Suprapubic skin (tissue), 4 donors: ENCODE measurements at regions not wholly inside any gene's neighbourhood (a gene's known extent, or its start where the extent isn't known, plus 50 kb on each side); places are given as distances from the start of the nearest gene placed in this dataset.
"Not testable (repeated sequence)": the region's sequence is repeated elsewhere in the genome, so short reads cannot be mapped to it uniquely, and the experiment has no call there.

Experiments
- DNase-seq, 2 donors: peaks; one replicate each; pipeline ENCODE4 v3.0.0-alpha.2; 2019; ENCODE audit warnings: low spot score in 2 of 2
- H3K27ac ChIP-seq: fragments of 200-600 bp; sonication (generic); one replicate; pipeline ENCODE4 v1.5.1; 2019
- H3K27me3 ChIP-seq: fragments of 200-600 bp; sonication (generic); one replicate; pipeline ENCODE4 v1.5.1; 2019
- H3K36me3 ChIP-seq: fragments of 200-600 bp; sonication (generic); one replicate; pipeline ENCODE4 v1.5.1; 2019
- H3K4me1 ChIP-seq: fragments of 200-600 bp; sonication (generic); one replicate; pipeline ENCODE4 v1.5.1; 2019
- H3K4me3 ChIP-seq: fragments of 200-600 bp; sonication (generic); one replicate; pipeline ENCODE4 v1.5.1; 2019; ENCODE audit warnings: mild to moderate bottlenecking
- H3K9me3 ChIP-seq: fragments of 200-600 bp; sonication (generic); one replicate; pipeline ENCODE4 v1.5.1; 2019
- WGBS: methylation state at CpG from one replicate; pipeline ENCODE4 v1.1.5; 2018; 5-methylcytosine and 5-hydroxymethylcytosine counted together

DNA sequence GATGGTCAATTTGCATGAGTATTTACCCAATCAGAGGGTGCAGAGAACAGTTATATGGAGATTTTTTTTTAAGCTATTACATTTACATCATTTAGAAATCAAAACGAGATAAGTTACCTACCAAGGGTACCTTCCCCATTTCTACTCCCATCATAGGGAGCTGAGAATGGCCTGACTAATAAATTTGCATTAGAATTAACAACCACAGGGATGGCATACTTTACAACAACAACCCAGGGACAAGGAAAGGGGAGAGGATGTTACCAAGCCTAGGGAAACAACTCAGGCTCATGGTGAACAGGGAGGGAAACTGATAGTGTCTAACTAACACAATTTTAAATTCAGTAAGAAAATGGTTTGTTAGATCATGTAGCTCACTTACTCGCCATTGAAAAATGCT, 105.8 kb upstream of the ZNF658 start:
- 51% methylated on average over 2 of the region's 2 CpGs for WGBS
- not testable (repeated sequence) for H3K4me3 ChIP-seq, H3K27ac ChIP-seq

DNA sequence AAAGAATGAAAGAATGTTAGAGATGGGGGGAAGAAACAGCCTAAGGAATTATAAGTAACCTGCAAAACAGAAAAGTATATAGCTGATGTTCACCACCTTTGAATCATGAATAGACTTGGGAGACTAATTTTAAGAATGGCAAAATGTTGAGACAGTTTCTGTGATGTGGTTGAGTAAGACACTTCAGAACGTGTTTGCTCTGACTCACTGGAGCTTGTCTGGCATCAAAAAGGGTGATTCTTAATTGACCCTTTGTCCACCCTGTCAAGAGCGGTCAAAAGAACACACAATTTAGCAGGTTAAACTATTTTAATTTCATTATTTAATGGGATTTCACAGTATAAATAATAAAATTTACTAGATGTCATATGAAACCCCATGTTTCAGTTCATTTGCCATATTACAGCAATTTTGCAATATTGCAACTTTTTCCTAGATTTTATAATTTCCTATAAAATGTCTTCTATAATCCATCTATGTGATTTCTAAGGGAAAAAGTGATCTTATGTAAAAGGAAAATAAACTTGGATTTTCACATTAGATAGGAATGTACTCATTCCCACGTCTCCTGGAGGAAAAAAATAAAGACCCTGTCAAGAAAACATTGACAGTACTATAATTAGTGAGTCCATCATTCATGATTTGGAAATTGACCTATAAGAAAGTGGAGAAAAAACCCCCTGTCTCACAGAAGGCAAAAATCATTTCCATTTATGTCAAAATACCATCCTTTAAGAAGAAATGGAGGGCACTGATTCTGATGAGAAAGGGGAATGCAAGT, 104.6 kb upstream of the ZNF658 start:
- H3K27ac ChIP-seq, H3K4me1 ChIP-seq, H3K4me3 ChIP-seq, H3K36me3 ChIP-seq, H3K9me3 ChIP-seq, H3K27me3 ChIP-seq, DNase-seq: not testable (repeated sequence)
- 81% methylated on average over 2 of the region's 3 CpGs for WGBS

More for the DNA sequence above, 105.8 kb upstream of the ZNF658 start:
- not testable (repeated sequence) for H3K4me1 ChIP-seq, DNase-seq, H3K36me3 ChIP-seq, H3K27me3 ChIP-seq, H3K9me3 ChIP-seq

DNA sequence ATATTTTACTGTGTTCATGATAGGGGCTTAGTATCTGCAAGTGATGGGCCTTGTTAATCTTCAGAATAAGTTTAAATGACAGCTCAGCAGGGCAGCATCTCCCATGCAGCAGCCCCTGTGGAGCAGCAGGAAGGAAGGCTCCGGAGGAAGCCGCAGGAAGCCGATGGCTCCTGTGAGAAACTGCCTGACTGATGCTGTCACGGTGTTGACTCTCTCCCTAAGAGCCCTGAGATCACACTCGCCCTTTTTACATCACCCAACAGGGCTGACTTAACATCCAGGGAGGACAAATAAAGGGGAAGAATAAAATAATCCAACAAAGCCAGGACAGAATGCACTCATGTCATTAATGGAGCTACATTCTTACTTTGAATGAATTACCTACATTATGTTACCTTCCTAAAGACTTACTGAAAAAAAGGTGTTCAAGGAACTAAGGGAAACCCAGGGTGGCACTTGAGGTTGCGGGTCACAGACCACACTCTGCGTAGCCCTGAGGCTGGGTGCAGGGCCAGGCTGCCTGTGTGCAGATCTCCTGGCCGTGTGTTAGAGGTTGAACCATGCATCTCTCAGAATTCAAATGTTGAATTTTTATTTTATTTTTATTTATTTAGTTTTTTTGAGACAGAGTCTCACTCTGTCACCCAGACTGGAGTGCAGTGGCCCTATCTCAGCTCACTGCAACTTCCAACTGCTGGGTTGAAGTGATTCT, 102.5 kb upstream of the ZNF658 start:
- not testable (repeated sequence) for H3K9me3 ChIP-seq, H3K4me1 ChIP-seq, DNase-seq, H3K4me3 ChIP-seq, H3K27me3 ChIP-seq, H3K27ac ChIP-seq, H3K36me3 ChIP-seq
- WGBS = 62% methylated on average over 8 of the region's 8 CpGs

DNA sequence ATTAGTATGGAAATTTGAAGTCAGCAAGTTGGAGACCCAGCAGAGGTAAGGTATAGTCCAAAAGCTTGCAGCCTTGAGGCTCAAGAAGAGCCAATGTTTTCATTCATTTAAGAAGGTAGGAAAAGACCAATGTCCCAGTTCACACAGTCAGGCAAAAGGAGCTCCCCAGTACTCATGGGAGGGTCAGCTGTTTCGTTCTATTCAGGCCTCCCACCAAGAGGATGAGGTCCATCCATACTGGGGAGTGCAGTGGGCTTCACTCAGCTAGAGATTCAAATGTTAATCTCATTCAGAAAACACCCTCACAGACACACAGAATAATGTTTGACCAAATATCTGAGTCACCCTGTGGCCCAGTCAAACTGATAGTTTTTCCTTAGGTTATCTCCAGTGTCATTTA, 96.9 kb upstream of the ZNF658 start:
- not testable (repeated sequence) for H3K27ac ChIP-seq, H3K9me3 ChIP-seq, H3K4me3 ChIP-seq, H3K27me3 ChIP-seq, DNase-seq, H3K36me3 ChIP-seq, H3K4me1 ChIP-seq
- WGBS = 70% methylated on average over 1 of the region's 1 CpG

DNA sequence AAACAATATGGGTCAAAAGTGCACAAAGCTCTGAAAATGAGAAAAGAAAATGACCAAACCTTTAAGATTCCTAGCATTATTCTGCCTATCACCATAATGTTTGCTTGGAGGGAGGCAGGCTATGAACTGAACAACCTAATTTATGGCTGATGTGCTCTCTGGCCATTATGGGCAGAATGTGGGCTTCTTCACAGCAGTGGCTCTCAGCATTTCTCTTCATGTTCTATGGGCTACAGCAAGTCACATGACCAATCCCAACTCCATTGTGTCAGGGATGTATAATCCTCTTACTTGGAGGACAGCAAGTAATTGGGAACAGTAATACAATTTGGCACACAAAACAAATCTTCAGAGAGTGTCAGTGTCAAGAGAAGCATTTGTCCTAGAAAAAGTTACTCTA, 90.3 kb upstream of the ZNF658 start:
- H3K27ac ChIP-seq, DNase-seq, H3K4me1 ChIP-seq, H3K27me3 ChIP-seq, H3K36me3 ChIP-seq, H3K9me3 ChIP-seq, H3K4me3 ChIP-seq: not testable (repeated sequence)

DNA sequence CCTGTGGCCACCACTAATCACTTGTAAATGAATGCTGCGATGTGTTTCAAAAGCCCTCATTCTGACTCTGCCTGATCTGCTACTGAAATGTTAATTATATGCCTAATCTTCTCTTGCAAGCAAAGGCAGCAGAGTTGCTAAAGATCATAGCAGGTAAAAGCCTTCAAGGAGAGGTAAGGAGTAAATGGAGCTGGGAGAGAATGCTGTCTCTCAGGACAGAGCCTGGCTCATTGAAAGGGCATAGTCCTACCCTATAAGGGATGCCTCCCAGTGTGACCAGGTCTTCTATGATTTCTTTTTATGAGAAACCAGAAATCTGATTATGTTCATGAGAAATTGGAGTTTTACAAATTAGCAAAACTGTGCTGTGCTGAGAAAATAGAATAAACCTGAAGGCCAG, 88.2 kb upstream of the ZNF658 start:
- not testable (repeated sequence) for H3K27ac ChIP-seq, H3K27me3 ChIP-seq, DNase-seq, H3K36me3 ChIP-seq, H3K4me1 ChIP-seq, H3K4me3 ChIP-seq, H3K9me3 ChIP-seq
- WGBS = no CpG with 5 or more reads among the region's 1 CpG

DNA sequence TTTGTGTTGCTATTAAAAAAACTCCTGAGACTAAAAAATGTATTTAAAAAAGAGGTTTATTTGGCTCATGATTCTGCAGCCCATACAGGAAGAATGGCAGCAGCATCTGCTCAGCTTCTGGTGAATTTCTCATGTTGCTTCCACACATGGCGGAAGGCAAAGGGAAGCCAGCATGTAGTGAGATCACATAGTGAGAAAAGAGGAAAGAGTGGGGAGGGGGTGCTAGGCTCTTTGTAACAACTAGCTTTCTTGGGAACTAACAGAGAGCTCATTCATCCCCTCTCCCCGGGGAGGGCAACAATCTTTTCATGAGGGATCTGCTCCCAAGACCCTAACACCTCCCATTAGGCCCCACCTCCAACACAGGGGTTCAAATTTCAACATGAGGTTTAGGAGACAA, 87.6 kb upstream of the ZNF658 start:
- DNase-seq, H3K27me3 ChIP-seq, H3K9me3 ChIP-seq, H3K36me3 ChIP-seq, H3K4me1 ChIP-seq, H3K27ac ChIP-seq, H3K4me3 ChIP-seq: not testable (repeated sequence)
- WGBS = 79% methylated on average over 1 of the region's 2 CpGs

DNA sequence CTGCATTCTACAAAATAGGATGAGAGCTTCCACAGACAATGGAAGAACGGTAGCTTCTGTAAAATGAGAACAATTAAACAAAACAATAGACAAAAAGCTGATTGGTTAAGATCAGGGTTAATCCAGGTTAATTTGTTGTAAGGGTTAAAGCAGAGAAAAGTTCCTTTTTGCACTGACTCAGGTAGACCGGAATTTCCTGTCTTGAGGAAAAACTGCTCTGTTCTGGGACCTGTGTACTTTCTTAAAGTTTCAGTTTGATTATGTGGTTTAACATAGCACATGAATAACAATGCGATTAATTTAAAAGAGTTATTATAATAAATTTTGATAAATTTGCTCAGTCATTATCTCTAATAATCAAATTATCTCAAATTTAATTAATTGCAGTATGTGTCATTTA, 86.5 kb upstream of the ZNF658 start:
- not testable (repeated sequence) for H3K27me3 ChIP-seq, H3K36me3 ChIP-seq, H3K4me3 ChIP-seq, H3K27ac ChIP-seq, DNase-seq, H3K4me1 ChIP-seq, H3K9me3 ChIP-seq
- 65% methylated on average over 3 of the region's 3 CpGs for WGBS

DNA sequence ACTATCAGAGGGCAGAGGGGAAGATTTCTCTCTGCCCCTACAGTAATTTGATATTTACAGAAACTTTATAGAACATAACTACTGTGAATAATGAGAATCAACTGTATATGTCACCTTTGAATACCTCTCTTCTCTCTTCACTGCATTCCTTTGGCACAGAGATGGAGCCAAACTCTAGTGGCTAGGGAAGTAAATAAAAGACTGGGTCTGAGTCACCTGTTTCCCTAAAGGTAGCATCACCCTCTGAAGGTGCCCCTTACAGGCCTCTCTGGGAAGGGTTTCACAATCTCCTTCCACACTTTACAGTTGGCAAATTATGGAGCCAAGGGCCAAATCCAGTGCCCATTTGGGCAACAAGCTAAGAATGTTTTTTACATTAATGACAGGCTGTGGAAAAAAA, 81.0 kb upstream of the ZNF658 start:
- not testable (repeated sequence) for H3K36me3 ChIP-seq, DNase-seq, H3K27me3 ChIP-seq, H3K4me1 ChIP-seq, H3K9me3 ChIP-seq, H3K27ac ChIP-seq, H3K4me3 ChIP-seq

DNA sequence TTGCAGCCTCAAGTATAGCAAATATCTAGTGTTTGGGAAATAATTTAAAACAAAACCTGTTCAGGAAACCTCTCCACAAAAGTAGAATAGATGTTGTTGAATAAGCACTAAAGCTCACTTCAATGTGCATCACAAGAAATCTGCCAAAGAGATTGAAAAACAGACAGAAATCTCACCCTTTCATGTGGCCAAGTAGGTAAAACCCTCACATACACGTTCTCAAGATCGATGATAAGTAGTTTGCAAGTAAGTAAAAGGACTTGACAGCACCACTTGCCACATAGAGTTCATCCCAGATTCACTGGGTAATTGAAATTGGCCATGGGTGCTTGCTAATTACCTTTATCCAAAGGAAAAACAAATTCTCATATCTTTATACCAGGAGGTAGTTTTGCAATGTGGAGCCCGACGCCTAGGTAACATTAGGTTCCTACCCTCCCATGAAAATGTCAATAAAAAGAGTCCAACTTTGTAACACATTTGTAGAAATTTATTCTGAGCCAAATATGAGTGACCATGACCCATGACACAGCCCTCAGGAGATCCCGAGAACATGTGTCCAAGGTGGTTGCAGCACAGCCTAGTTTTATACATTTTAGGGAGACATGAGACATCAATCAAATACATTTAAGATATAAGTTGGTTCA, 80.4 kb upstream of the ZNF658 start:
- H3K27me3 ChIP-seq, H3K4me3 ChIP-seq, DNase-seq, H3K27ac ChIP-seq, H3K9me3 ChIP-seq, H3K36me3 ChIP-seq, H3K4me1 ChIP-seq: not testable (repeated sequence)
- WGBS = 86% methylated on average over 5 of the region's 5 CpGs

DNA sequence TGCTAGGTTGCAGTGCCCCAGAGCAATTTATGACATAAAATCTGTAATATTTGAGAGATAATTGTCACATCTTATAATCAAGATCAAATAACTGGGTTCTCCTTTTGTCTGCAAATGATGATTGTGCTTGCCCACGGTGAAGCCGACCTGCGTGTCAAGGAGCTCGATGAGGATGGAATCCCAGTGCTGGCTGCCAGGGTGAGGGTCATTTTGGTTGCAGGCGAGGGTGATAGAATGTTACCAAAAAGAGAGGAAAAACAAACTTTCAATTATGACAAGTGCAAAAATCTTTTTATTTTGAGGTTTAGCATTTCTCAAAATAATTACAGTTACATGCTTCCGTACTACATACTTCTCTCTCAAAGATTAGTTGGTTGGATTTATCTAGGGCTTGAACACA, 76.4 kb upstream of the ZNF658 start:
- not testable (repeated sequence) for H3K27ac ChIP-seq, DNase-seq, H3K4me1 ChIP-seq, H3K4me3 ChIP-seq, H3K27me3 ChIP-seq, H3K9me3 ChIP-seq, H3K36me3 ChIP-seq
- 91% methylated on average over 6 of the region's 6 CpGs for WGBS

DNA sequence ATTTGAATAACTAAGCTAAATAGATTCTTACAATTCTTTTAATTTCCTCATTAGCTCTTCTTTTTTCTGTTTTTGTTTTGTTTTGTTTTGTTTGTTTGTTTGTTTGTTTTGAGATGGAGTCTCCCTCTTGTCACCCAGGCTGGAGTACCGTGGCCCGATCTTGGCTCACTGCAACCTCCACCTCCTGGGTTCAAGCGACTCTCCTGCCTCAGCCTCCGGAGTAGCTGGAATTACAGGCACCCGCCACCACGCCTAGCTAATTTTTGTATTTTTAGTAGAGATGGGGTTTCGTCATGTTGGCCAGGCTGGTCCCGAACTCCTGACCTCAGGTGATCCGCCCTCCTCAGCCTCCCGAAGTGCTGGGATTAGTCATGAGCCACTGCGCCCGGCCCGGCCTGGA, 70.7 kb upstream of the ZNF658 start:
- H3K27ac ChIP-seq, H3K4me3 ChIP-seq, H3K27me3 ChIP-seq, H3K4me1 ChIP-seq, H3K36me3 ChIP-seq, DNase-seq, H3K9me3 ChIP-seq: not testable (repeated sequence)
- WGBS = 96% methylated on average over 6 of the region's 13 CpGs

DNA sequence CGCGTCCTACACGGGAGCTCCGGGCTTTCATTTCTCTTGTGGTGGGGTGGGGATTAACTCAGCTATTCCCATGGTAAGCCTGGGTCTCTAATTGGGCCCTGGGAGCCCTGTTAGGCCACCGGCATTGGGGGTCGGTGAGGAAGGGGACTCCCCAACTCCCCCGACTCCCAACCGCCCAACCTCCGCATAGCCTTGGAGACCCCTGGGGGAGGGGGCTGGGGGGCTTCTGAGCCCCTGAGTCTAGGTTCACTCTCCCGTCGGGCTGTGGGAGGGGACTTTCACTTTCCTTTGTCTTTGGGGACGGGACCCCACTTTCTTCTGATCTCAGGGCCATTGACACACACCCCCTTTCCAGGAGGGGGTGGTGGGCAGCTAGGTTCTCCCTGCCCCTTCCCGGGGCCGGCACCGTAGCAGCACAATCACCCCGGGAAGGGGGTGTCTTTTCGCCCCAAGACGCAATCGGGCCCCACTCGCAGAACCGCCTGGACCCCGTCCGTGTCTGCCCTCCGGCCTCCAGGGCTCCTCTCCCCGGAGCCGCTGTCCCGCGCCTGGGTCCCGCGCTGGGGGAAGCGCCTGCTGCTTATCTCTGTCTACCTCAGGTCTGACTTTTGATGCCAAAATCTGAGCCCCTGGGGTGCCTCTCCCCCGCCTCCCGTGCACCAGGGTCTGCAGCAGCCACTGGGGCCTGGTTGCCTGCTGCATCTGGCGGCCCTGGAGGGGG, 69.6 kb upstream of the ZNF658 start:
- not testable (repeated sequence) for H3K4me3 ChIP-seq, H3K27ac ChIP-seq, H3K9me3 ChIP-seq, DNase-seq, H3K27me3 ChIP-seq, H3K36me3 ChIP-seq, H3K4me1 ChIP-seq
- WGBS = 91% methylated on average over 19 of the region's 34 CpGs

DNA sequence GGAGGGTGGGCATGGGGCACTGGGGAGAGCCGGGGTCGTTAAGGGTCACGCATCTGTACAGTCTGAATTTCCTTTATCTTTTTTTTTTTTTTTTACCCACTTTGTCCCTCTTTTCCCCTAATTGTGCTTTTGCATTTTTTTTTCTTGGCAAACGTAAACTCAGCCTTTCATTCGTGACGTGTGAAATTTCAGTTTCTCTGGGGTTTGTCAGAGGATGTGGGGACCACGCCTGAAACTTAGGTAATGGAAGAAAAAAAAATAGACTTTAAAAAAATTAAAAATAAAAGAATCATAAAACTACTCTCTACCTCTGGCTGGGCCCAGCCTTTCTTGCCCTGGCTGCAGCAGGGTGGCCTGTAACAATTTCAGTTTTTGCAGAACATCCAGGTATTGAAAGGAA, 68.3 kb upstream of the ZNF658 start:
- not testable (repeated sequence) for H3K4me1 ChIP-seq, H3K27me3 ChIP-seq, H3K4me3 ChIP-seq, H3K36me3 ChIP-seq, H3K27ac ChIP-seq, H3K9me3 ChIP-seq, DNase-seq
- WGBS = 84% methylated on average over 5 of the region's 7 CpGs
